ENCODE measurements at regions not wholly inside any gene's neighbourhood (a gene's known extent, or its start where the extent isn't known, plus 50 kb on each side); places are given as distances from the start of the nearest gene placed in this dataset.

DNA sequence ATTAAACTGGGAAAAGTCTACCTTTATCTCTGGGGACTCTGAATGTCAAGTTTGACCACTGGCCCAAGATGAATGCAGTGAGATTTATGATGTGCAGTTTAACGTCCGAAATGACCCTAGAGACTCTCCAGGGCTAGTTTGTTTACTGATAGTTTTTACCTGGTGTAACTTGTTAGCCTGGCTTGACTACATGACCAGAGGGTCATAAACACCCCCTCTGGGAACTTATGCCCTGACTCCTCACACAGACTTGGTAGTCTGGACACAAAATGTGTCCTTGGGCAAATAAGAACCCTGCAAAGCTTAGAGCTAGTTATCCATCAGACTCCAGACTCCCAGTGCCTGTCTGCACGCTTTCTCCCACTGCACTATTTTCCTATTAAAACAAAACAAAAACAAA, 606.5 kb downstream of the HACE1 start:
- DNase-seq (no peak), ATAC-seq (no peak)
- Histone ChIP-seq H3K36me3 (no peaks in the 10 kb centered on the region), H3K27me3 (no peaks in the 10 kb centered on the region), H3K27ac (no peak overlapping the region), H3K4me1 (no peaks in the 10 kb centered on the region), H3K4me3 (no peak overlapping the region), H3K9me3 (no peaks in the 10 kb centered on the region)
- no peak for TF ChIP-seq POLR2A (IDR thresholded peaks at IDR 0.05)
- no peak for TF ChIP-seq CTCF (IDR thresholded peaks at IDR 0.05)
- WGBS (ENCODE audit: insufficient coverage, low coverage, low lambda C conversion rate, missing lambda C conversion rate): 51% methylated on average over 3 of the region's 3 CpGs
- intact Hi-C loops (cut with DNase I): no loop called here

DNA sequence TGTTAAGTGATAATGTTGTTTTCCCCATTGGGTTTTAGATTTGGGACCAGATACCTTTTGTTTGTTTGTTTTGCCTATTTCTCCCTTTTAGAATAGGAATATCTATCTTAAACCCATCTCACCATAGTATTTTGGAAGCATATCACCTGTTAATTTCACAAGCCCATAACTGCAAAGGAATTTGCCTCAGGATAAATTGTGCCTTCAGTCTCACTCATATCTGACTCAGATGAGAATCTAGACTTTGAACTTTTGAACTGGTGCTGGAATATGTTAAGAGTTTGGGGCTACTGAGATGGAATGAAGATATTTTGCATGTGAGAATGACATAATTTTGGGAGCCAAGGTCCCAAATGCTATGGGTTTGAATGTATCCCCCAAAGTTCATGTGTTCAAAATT, 607.4 kb downstream of the HACE1 start:
- Histone ChIP-seq H3K4me1 (no peaks in the 10 kb centered on the region), H3K9me3 (no peaks in the 10 kb centered on the region), H3K27me3 (no peaks in the 10 kb centered on the region), H3K36me3 (no peaks in the 10 kb centered on the region), H3K27ac (no peak overlapping the region), H3K4me3 (no peak overlapping the region)
- ATAC-seq (no peak), DNase-seq (no peak)
- no peak for TF ChIP-seq POLR2A (IDR thresholded peaks at IDR 0.05)
- no peak for TF ChIP-seq CTCF (IDR thresholded peaks at IDR 0.05)
- intact Hi-C loops (cut with DNase I): no loop called here

DNA sequence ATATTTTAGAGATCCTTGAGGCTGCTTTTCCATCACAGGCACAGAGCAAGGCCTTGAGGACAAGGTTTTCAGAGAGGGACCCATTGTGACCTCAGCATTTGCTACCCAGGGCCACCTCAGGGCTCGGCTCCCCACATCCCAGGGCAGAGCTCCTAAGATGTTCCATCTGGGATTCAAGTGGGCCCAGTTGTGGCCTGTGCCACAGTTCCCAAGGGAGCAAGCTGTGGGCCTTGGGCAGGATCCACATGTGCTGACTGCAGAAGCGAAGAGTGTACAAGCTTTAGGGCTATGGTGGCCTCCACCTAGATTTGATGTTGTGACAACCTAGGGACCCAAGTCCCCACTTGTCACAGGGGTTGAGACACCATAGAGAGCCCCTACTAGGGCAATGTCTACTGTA, 608.1 kb downstream of the HACE1 start:
- H3K4me1 ChIP-seq: no peaks in the 10 kb centered on the region
- H3K9me3 ChIP-seq: no peaks in the 10 kb centered on the region
- TF ChIP-seq CTCF (IDR thresholded peaks at IDR 0.05): no peak
- TF ChIP-seq POLR2A (IDR thresholded peaks at IDR 0.05): no peak
- ATAC-seq (no peak), DNase-seq (no peak)
- H3K27ac ChIP-seq: no peak overlapping the region
- H3K36me3 ChIP-seq: no peaks in the 10 kb centered on the region
- H3K4me3 ChIP-seq: no peak overlapping the region
- no peaks in the 10 kb centered on the region for H3K27me3 ChIP-seq
- WGBS (ENCODE audit: insufficient coverage, low coverage, low lambda C conversion rate, missing lambda C conversion rate): no CpG with 5 or more reads among the region's 2 CpGs
- intact Hi-C loops (cut with DNase I): no loop called here

GRCh38 chr6:104240865-104241264, 618.9 kb downstream of the HACE1 start:
- ATAC-seq: no peak
- intact Hi-C loops (cut with DNase I): no loop called here
- H3K36me3 ChIP-seq: no peaks in the 10 kb centered on the region
- 0% methylated on average over 1 of the region's 2 CpGs for WGBS (ENCODE audit: insufficient coverage, low coverage, low lambda C conversion rate, missing lambda C conversion rate)
- H3K27ac ChIP-seq: no peak overlapping the region
- DNase-seq: no peak
- no peaks in the 10 kb centered on the region for H3K27me3 ChIP-seq
- no peak for TF ChIP-seq POLR2A (IDR thresholded peaks at IDR 0.05)
- TF ChIP-seq CTCF (IDR thresholded peaks at IDR 0.05): no peak
- no peak overlapping the region for H3K4me3 ChIP-seq
- no peaks in the 10 kb centered on the region for H3K4me1 ChIP-seq
- H3K9me3 ChIP-seq: no peaks in the 10 kb centered on the region

- Histone ChIP-seq H3K36me3 (no peaks in the 10 kb centered on the region), H3K9me3 (no peaks in the 10 kb centered on the region), H3K27me3 (no peaks in the 10 kb centered on the region), H3K4me1 (no peaks in the 10 kb centered on the region), H3K27ac (no peak overlapping the region), H3K4me3 (no peak overlapping the region)
- ATAC-seq: no peak
- no peak for TF ChIP-seq CTCF (IDR thresholded peaks at IDR 0.05)
- TF ChIP-seq POLR2A (IDR thresholded peaks at IDR 0.05): no peak
- 73% methylated on average over 3 of the region's 5 CpGs for WGBS (ENCODE audit: insufficient coverage, low coverage, low lambda C conversion rate, missing lambda C conversion rate)
- no peak for DNase-seq
- intact Hi-C loops (cut with DNase I): no loop called here
These were observed 619.7 kb downstream of the HACE1 start for GRCh38 chr6:104239971-104240370.
